HUDEP-2 (cell line): ENCODE measurements at regions not wholly inside any gene's neighbourhood (a gene's known extent, or its start where the extent isn't known, plus 50 kb on each side); places are given as distances from the start of the nearest gene placed in this dataset.

Source experiments
- DNase-seq, 76 experiments: peaks; one replicate each; lab custom pipeline; 2025; ENCODE audit not compliant: unreplicated experiment in 76 of 76; lab: John Stamatoyannopoulos, UW

DNA sequence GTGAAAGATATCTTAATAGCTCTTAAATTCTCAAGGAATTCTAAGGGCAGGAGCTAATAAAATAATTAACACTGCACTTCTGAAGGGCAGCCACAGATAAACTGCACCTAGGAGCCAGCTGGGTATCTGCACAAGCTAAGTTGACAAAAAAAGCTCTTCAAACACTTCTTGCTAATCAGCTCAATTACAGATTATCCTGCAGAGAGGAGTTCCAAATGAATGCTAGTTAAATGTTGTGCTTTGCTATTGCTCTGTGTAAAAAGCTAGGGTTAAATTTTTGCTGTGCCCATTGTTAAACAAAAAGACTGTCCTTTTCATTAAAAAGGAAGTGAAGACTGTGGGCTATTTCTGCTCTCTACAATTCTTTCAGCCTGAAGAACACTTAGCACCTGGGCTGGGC, 158.5 kb upstream of the SHISA6 start:
- DNase-seq: no peak

GRCh38 chr17:11081342-11081741, 159.7 kb upstream of the SHISA6 start:
- no peak for DNase-seq

- DNase-seq: no peak
Observed at GRCh38 chr17:11077673-11078072, 163.3 kb upstream of the SHISA6 start.

- no peak for DNase-seq
Observed at GRCh38 chr17:11074451-11074850, 166.6 kb upstream of the SHISA6 start.

DNA sequence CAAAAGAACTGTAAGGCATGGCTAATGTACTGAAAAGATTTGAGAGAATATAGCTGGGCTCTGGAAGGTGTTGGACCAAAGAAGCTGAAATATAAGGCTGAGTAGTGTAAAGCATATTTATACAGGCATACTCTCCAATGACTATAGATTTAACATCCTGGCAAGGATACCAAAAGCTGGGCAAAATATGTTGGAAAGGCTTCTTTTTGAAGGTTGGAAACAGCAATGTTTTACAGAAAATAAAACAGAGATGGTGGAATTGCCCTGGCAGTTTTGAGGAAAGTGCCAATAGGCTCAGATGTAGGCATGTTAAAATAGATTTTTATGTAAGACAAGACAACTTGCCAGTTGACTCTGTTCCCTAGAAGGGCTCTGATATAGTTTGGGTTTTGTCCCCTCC, 184.1 kb upstream of the SHISA6 start:
- DNase-seq: no peak

DNA sequence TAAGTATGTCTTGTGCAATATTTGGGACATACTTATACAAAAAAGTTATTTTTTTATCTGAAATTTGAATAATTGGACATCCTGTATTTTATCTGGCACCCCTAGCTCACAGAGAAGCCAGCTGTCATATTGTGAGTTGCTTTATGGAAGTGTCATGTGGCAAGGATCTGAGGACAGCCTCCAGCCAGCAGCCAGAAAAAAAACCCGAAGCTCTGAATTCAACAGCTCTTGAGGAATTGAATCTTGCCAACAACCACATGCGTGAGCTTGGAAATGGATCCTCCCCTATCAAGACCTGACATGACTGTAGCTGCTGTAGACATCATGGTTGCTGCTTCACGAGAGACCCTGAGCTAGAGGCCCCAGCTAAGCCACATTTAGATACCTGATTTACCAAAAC, 187.2 kb upstream of the SHISA6 start:
- DNase-seq: no peak

DNA sequence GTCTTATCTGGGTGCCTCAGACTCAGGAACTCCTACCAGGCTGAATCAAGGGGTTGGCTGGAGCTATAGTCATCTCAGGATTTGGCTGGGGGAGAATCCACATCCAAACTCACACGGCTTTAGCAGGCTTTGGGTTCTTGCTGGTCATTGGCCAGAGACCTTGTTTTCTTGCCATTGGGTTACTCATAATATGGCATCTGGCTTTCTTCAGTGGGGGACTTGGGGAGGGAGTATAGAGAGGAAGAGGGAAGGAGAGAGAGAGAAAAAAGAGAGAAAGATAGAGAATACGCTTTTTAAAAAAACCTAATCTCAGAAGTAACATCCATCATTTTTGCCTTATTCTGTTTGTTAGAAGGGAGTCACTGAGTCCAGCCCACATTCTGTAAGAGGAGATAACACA, 191.5 kb upstream of the SHISA6 start:
- DNase-seq: no peak

DNA sequence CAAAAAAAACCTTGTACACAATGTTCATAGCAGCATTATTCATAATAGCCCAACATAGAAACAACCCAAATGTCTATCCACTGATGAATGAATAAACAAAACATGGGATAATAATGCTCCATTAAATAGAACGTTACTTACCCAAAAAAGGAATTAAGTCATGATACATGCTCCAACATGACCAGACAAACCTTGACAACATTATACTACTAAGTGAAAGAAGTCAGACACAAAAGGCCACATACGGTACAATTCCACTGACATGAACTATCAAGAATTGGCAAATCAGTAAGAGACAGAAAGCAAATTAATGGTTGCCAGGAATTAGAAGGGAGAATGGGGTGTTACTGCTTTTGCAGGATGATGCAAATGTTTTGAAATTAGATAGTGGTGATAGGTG, 193.8 kb upstream of the SHISA6 start:
- no peak for DNase-seq

DNA sequence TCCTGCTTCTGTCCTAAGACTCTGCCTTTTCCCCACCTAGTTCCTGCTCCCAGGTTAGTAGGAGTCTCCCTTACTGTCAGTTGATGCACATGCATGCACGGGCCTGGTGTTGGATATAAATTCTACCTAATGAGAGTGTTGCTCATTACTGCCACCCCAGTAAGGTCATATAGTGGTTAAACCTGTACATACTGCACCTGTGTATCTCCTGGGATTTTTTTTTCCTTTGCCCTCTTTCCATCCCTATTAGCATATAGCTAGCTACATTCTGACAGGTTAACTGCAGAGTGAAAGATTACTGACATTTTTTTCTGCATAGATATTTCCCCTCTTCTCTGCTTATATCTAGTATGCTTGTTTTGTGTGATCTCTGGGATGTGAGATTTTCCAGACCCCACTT, 201.5 kb upstream of the PIRT start:
- DNase-seq: no peak

DNA sequence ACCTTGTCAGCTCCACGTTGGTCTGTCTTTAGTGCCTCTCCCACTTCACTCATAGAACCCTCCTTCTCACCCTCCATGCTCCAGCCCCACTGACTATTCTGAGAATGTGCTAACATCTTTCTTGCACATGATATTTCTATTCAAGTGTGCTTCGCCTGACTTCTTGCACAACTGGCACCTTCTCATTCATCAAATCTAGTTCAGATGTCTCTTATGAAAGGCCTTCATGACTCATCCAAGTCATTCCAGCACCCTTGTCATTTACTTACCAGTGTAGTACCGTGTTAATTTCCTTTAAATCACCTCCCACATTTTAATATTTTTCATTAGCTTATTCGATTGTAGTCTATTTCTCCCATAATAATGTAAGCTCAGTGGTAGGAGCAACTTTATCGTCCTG, 197.8 kb upstream of the PIRT start:
- no peak for DNase-seq

DNA sequence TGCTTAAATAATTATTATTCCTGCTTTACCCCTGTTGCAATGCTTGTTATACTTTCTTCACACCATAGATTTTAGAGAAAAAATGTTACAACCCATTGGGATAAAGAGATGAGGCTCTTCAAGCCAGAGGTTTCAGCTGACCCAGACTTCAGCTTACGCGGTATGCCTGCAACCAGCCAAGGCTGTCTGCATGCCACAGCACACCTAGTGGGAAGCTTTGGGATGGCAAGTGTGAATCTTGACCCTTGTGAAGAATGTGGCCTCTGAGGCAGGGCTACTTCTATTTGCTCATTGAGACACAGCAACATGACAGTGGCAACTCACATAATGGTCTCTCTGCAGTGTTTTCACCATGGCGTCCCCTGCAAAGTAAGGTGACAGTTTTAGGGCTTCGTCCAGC, 193.9 kb upstream of the PIRT start:
- DNase-seq: peak in 2 of 76 experiments; percentile 0 to 2

DNA sequence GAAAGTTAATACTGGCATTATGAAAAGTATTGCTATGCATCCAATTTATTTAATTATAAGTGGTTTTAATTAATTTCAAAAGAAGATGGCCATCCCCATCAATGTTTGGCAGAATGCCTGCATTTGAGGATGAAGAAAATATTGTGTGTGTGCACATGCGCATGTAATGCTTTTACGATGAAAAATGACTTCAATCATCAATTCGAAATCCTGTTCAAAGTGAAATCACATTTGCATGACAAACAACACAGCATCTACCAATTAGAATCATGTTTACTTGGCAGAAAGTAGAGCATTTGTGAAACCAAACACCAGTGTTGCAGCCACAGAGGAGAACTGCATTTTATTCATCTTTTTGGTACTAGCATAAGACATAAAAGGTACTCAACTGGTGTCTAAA, 191.9 kb upstream of the PIRT start:
- no peak for DNase-seq

DNA sequence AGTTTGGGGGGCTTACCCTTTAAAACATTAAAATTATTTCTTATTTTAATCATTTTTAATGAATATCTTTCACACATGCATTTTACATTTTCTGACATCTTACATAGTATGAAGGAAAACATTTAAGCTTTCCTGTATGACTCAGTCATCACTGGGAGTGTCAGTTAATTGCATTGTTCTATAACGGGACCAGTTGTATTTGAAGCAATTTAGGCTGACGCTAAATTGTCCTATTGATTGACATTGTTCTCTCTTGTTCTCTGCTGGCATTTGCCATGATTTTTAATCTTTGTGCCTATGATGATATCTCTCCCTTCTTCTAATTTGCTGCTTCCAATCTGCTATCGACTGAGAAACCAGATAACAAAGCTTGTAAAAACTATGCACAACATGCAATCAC, 190.5 kb upstream of the PIRT start:
- DNase-seq: no peak

GRCh38 chr17:11026903-11027302, 189.0 kb upstream of the PIRT start:
- no peak for DNase-seq

GRCh38 chr17:11023639-11024479, 186.0 kb upstream of the PIRT start:
- DNase-seq: no peak

- no peak for DNase-seq
Observed at GRCh38 chr17:11006530-11006929, 168.6 kb upstream of the PIRT start.

DNA sequence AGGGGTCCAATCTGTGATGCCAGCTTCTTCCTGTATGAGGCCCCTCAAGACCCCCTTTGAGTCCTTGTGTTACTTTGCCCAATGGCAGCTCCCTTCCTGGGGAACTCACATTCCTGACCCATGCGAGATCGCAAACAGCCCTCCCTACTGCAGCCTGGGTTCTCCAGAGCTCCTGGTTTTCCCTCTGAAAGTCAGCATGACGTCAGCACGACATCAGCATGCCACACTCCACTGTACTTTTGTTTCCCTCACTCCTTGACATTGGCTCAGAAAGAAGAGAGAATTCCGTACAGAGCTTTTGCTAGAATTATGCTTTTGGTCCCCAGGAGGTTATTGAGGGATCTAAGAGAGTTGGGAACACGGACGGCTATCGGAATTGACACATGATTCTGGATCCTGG, 168.1 kb upstream of the PIRT start:
- DNase-seq: no peak

- no peak for DNase-seq
Observed at GRCh38 chr17:11002417-11002816, 164.5 kb upstream of the PIRT start.

DNA sequence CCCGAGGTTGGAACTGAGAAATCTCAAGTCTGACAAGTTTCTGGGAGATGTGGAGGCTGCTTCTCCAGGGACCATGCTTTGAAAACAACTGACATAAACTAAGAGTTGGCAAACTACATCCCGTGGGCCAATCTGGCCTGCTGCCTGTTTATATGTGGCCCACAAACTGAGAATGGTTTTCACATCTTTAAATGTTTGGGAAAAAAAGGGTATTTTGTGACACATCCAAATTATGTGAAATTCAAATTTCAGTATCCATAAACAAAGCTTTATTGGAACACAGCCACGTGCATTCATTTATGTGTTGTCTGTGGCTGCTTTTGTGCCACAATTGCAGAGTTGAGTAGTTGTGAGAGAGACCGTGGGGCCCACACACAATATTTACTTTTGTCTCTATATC, 163.8 kb upstream of the PIRT start:
- DNase-seq: no peak

DNA sequence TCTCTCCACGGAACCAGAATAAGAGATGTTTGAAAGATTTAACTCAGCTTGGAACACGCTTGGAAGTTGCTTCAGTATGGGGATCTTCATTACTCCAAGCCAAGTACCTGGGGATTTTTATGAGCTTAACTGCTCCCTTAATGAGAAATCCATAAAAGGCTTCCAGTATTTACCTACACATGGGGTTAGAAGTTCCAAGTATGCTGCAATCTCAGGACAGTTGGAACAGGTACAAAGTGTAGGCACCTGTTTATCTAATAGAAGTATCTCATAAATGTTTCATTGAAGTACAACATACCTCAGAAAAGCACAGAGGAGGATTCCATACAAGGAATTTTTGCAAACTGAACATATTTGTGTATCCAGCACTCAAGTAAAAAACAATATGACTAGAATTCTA, 161.6 kb upstream of the PIRT start:
- DNase-seq: no peak

- no peak for DNase-seq
Observed at GRCh38 chr17:10993126-10993525, 155.2 kb upstream of the PIRT start.

DNA sequence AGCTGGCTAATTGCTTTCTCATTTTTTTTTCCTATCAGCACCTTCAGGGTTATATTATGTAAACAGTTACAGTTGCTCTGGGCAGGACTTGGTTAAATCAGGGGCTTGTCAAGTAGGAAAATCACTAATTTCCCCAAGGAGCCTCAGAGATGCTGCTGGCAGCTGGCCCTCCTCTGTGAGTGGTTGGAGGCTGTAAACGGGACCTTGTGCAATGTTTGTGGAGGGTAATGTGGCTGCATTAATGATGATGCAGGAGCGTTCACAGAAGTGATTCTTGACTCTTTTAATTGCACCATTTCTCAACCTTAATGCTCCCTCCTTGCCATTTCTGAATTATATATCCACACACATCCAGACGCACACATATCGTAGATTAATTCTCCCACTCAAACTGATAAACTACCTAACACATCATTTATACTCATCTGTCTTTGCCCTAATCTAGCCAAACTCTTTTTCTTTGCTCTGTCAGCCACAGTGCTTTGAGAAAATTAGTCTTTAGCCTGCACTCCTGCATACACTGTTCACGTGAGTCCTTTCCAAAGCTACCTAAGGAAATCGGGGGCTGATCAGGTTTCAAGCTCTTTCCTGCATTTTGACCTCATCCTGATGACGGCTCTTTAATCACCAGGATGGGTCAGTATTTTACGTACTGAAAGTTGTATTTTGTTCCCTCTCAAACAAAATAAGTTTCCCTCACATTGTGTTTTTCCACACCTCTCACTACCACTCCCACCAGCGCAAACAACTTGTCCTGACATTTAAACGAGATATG, 154.4 kb upstream of the PIRT start:
- DNase-seq: no peak
